Astrocyte (in vitro differentiated cells and primary cell): ENCODE measurements at regions not wholly inside any gene's neighbourhood (a gene's known extent, or its start where the extent isn't known, plus 50 kb on each side); places are given as distances from the start of the nearest gene placed in this dataset.

ENCODE experiments used
- CTCF ChIP-seq: IDR thresholded peaks from 2 replicates; pipeline ENCODE4 v1.5.1; 2011; ENCODE audit warnings: low read depth, mild to moderate bottlenecking, inconsistent platforms, low read length, moderate library complexity; ENCODE audit not compliant: insufficient read depth
- EZH2 ChIP-seq: IDR thresholded peaks from 2 replicates; pipeline ENCODE4 v1.6.1; 2012; ENCODE audit warnings: mild to moderate bottlenecking, low read length, inconsistent platforms; ENCODE audit not compliant: insufficient read depth

DNA sequence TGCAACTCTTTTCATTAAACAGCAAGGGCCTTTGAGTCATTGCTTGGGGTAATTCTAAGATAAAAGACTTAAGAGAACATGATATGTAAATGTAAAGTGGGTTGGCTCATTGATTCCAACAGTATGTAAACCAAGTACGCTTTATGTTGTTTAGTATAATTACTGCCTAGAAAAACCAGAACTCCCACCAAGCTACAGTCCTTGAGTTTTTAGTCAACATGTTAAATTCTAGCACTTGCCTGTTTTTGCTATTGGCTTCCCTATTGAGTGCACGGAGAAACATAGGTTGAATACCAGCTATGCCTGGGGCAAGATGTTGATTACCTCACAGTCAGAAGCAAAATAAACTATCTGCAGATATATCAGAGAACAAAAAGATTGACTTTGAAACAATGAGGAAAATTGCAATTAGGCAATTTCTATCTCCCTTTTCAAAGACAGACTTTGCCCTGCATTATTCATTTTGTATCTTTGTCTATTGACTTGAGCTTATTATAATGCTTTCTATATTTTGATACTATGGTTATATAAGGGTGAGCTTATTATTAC is 179.3 kb downstream of the ZPLD1 start:
- no peak for TF ChIP-seq EZH2
- no peak for TF ChIP-seq CTCF
